GM12874 (cell line): ENCODE measurements at regions not wholly inside any gene's neighbourhood (a gene's known extent, or its start where the extent isn't known, plus 50 kb on each side); places are given as distances from the start of the nearest gene placed in this dataset.
A peak's percentile ranks its signal among the peaks of the same experiment; 100 is the strongest.

ENCODE experiments used
- CTCF ChIP-seq: IDR thresholded peaks from 2 replicates; pipeline ENCODE4 v1.5.1; 2011; ENCODE audit warnings: low read depth, mild to moderate bottlenecking, control low read depth, low read length, moderate library complexity; ENCODE audit not compliant: insufficient read depth

DNA sequence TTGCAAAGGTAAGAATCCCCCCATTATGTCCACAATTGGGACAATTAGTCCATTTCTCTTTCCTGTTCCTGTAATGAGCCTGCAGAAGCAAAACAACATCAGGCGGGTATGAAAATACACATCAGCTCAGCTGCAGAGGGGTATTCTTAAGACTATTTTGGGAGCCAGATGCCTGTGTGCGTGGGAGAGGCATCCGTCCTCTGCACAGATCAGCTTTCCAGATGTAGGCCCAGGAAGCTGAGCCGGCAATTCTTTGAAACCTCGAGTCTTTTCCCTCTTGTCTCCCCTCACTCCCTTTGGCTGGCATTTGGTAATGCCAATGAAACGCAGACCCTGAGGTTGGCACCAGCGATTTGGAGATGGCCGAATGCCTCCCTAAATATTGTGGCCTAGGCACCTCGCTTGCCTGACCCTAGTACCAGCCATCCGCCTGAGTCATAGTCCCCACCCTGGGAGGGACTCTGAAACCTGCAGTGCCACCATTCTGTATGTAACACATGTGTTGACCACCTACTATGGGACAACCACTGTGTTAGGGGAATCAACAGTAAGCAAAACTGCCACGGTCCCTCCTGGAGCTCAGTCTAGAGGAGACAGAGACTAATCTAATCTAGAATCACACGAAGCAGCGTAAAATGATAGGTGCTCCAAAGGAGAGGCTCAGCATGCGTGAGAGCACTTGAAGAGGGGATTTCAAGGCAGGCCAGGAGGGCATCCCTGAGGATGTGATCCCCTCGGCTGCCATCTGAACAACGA, 603.0 kb downstream of the MATN1 start:
- TF ChIP-seq CTCF, result no peak

DNA sequence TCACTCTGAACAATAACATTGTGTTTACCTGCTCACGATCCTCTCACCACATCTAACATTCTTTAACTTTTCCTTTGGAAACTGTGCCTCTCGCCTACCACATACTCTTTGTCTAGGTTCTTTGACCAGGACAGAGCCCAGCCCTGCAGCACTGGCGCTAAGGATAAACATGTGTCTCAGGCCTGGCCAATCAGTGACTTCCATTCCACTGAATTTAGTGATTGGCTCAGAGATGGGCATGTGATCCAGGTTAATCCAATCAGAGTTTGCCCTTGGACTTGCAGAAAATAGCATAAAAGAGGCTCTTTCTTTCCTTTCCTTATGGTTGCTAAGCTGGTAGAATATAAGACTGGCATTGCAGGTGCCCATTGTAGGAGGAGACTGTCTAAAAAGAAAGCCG, 605.7 kb downstream of the MATN1 start:
- no peak for TF ChIP-seq CTCF

DNA sequence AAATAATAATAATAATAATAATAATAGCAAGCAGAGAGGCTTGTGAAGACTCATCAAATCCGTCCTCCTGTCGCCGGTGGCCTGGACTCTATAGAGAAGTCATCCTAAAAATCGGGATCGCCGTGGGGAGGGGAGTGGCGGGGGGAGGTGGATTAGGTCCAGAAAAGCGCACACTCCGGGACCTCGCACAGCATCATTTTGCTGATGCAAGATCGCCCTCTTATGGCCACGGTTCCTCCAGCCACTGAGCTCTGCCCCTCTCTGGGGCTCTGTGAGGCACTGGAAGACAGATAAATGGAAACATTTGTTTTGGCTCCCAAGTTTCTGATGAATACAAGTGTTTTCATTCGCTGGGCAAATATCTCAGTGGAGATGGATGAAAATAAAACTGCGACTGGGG, 612.0 kb downstream of the MATN1 start:
- TF ChIP-seq CTCF, result peak; percentile 41; the same call in 1 of the 2 replicates

DNA sequence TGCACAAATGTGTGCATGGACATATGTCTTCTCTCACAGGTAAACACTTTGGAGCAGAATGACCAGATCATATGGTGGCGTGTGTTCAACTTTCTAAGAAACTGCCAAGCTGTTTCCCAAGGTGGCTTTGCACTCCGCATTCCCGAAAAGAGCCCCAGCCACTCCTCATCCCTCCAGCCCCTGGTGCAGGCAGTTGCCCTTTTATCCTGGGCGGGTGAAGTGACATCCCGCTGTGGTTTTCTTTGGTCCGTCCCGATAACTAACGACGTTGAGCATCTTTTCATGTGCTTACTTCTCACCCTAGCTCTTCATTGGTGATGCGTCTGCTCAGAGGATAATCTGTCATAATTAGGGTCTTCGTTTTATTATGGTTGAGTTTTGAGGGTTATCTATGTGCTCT, 612.5 kb downstream of the MATN1 start:
- no peak for TF ChIP-seq CTCF

- no peak for TF ChIP-seq CTCF
Measured at GRCh38 chr1:30109853-30110252, 613.5 kb downstream of the MATN1 start.

DNA sequence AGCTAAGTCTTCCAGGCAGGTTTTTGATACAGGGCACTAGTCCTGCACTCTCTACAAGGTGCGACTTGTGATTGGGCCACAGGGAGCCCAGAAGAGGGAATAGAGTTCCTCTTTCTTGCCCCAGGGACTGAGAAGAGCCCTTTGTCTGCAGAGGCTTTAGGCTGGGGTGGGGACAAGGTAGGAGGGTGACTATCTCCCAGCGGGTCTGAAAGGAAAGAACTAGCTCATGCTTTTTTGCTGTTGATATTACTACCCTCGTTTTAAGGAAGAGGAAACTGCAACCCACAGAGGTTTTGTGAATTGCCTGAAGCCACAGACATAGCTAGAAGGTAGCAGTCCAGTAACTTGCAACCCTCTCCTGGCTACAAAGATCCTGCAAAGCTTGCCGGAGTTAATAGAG, 615.2 kb downstream of the MATN1 start:
- TF ChIP-seq CTCF, result no peak

- TF ChIP-seq CTCF, result peak; percentile 60
Measured at GRCh38 chr1:30106125-30106524, 617.3 kb downstream of the MATN1 start.

GRCh38 chr1:30104551-30104950, 618.8 kb downstream of the MATN1 start:
- TF ChIP-seq CTCF, result no peak
